SU-DHL-6 (cell line): ENCODE measurements at regions not wholly inside any gene's neighbourhood (a gene's known extent, or its start where the extent isn't known, plus 50 kb on each side); places are given as distances from the start of the nearest gene placed in this dataset.

Source experiments
- EZH2phosphoT487 ChIP-seq: fragments of 200-600 bp; sonication (generic), shearing (Covaris generic); conservative IDR thresholded peaks from 2 replicates; pipeline ENCODE4 v1.6.1; 2018; ENCODE audit warnings: mild to moderate bottlenecking, antibody characterized with exemption, low read length, moderate library complexity, mixed read lengths
- TF ChIP-seq, protein P1 (sequence below): fragments of 200-600 bp; sonication (generic); IDR thresholded peaks from one replicate; pipeline ENCODE4 v1.5.1; 2017; ENCODE audit warnings: antibody characterized with exemption, mild to moderate bottlenecking, low read length, moderate library complexity; ENCODE audit not compliant: insufficient read depth, poor library complexity, severe bottlenecking

DNA sequence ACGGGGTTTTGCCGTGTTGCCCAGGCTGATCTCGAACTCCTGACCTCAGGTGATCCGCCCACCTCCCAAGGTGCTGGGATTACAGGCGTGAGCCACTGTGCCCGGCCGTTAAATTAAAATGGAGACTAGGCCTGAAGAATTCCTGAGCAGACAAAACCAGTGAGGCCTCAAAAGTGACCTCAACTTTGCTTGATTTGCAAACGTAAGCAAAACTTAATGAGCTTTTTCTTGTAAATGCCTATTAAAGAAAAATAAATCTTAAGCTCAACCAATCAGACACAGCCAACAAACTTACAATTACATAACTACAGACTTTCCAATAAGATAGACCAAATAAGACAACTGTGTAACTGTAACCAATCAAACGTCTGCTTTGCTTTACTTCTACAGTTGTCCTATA is 111.3 kb upstream of the SEMA6A start:
- TF ChIP-seq, protein P1, sequence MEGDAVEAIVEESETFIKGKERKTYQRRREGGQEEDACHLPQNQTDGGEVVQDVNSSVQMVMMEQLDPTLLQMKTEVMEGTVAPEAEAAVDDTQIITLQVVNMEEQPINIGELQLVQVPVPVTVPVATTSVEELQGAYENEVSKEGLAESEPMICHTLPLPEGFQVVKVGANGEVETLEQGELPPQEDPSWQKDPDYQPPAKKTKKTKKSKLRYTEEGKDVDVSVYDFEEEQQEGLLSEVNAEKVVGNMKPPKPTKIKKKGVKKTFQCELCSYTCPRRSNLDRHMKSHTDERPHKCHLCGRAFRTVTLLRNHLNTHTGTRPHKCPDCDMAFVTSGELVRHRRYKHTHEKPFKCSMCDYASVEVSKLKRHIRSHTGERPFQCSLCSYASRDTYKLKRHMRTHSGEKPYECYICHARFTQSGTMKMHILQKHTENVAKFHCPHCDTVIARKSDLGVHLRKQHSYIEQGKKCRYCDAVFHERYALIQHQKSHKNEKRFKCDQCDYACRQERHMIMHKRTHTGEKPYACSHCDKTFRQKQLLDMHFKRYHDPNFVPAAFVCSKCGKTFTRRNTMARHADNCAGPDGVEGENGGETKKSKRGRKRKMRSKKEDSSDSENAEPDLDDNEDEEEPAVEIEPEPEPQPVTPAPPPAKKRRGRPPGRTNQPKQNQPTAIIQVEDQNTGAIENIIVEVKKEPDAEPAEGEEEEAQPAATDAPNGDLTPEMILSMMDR, result no peak
- no peak for TF ChIP-seq EZH2phosphoT487
